Caco-2 (cell line): ENCODE measurements at regions not wholly inside any gene's neighbourhood (a gene's known extent, or its start where the extent isn't known, plus 50 kb on each side); places are given as distances from the start of the nearest gene placed in this dataset.
A peak's percentile ranks its signal among the peaks of the same experiment; 100 is the strongest.

Source experiments
- BruUV-seq: library from RNA; stranded (reverse); fragments of 400-500 nt; replicated peaks from 2 replicates; lab custom pipeline; 2021; lab: Mats Ljungman, UMichigan
- CTCF ChIA-PET: fragments of 300-600 bp; sonication (Branson Sonifier 250); formaldehyde crosslinking; loops from one replicate; lab custom pipeline; 2022; ENCODE audit warnings: antibody characterized with exemption; lab: Charles Lee
- POLR2A ChIA-PET: fragments of 300-600 bp; sonication (Branson Sonifier 250); formaldehyde crosslinking; loops from one replicate; lab custom pipeline; 2022; ENCODE audit warnings: antibody characterized with exemption; lab: Charles Lee
- DNase-seq, 2 experiments: peaks; one replicate each; pipeline versions ENCODE4 v3.0.0 to v3.0.0-alpha.2; 2020 to 2022
- H3K27me3 ChIP-seq: replicated peaks from 2 replicates; pipeline ENCODE4 v1.6.0; 2011; ENCODE audit warnings: low read length; ENCODE audit not compliant: control insufficient read depth, insufficient read depth
- H3K36me3 ChIP-seq: 2 replicates; pipeline ENCODE4 v1.5.1; 2011; ENCODE audit warnings: low read length; ENCODE audit not compliant: control insufficient read depth, insufficient read depth
- H3K4me1 ChIP-seq: fragments of 250-450 bp; sonication (Bioruptor Pico); 2 replicates; pipeline ENCODE4 v1.5.1; 2020; ENCODE audit warnings: mild to moderate bottlenecking
- H3K4me3 ChIP-seq: 2 replicates; pipeline ENCODE4 v1.5.1; 2011; ENCODE audit warnings: low read depth, mild to moderate bottlenecking, control low read depth, low read length
- H3K9me3 ChIP-seq: fragments of 250-450 bp; sonication (Bioruptor Pico); 2 replicates; pipeline ENCODE4 v1.5.1; 2020; ENCODE audit warnings: mild to moderate bottlenecking, moderate library complexity
- H3K27ac Mint-ChIP-seq: one replicate; pipeline ENCODE4 v1.8.0; 2022; ENCODE audit warnings: mixed read lengths; ENCODE audit not compliant: unreplicated experiment
- H3K27me3 Mint-ChIP-seq: one replicate; pipeline ENCODE4 v1.8.0; 2022; ENCODE audit warnings: mixed read lengths; ENCODE audit not compliant: insufficient read depth, unreplicated experiment
- H3K36me3 Mint-ChIP-seq: one replicate; pipeline ENCODE4 v1.8.0; 2022; ENCODE audit warnings: mild to moderate bottlenecking, mixed read lengths; ENCODE audit not compliant: insufficient read depth, unreplicated experiment
- H3K4me1 Mint-ChIP-seq: one replicate; pipeline ENCODE4 v1.8.0; 2022; ENCODE audit warnings: low read depth, mixed read lengths; ENCODE audit not compliant: unreplicated experiment
- H3K4me3 Mint-ChIP-seq: one replicate; pipeline ENCODE4 v1.8.0; 2022; ENCODE audit warnings: mild to moderate bottlenecking, moderate library complexity, mixed read lengths; ENCODE audit not compliant: unreplicated experiment
- H3K9me3 Mint-ChIP-seq: one replicate; pipeline ENCODE4 v1.8.0; 2022; ENCODE audit warnings: mixed read lengths; ENCODE audit not compliant: unreplicated experiment
- CTCF ChIP-seq, 2 experiments: fragments of 200-600 bp in 1 of 2; IDR thresholded peaks; 1 replicate in 1 of 2; 2 replicates in 1 of 2; pipeline versions ENCODE4 v1.5.1 to v1.8.0; 2011 to 2022; ENCODE audit warnings: antibody characterized with exemption in 1 of 2, control low read depth in 1 of 2, inconsistent platforms in 1 of 2, low read depth in 1 of 2, low read length in 1 of 2, mild to moderate bottlenecking in 1 of 2, moderate library complexity in 1 of 2; ENCODE audit not compliant: insufficient read depth in 1 of 2, severe bottlenecking in 1 of 2, unreplicated experiment in 1 of 2
- intact Hi-C: fragments of 100-400 bp; cut with micrococcal nuclease; formaldehyde crosslinking; loops from one replicate; pipeline ENCODE4 v1.10.0; 2022; ENCODE audit not compliant: unreplicated experiment

GRCh38 chr2:173815772-173816171 is 149.4 kb downstream of the SP3 start:
- no TSS peak for BruUV-seq
- H3K4me1 Mint-ChIP-seq, result no peaks in the 10 kb centered on the region
- H3K9me3 ChIP-seq, result no peaks in the 10 kb centered on the region
- H3K4me3 ChIP-seq, result no peak overlapping the region
- ChIA-PET CTCF (no interaction called here), POLR2A (no interaction called here)
- no peaks in the 10 kb centered on the region for H3K4me1 ChIP-seq
- no peaks in the 10 kb centered on the region for H3K27me3 ChIP-seq
- H3K27ac Mint-ChIP-seq, result no peak overlapping the region
- intact Hi-C loops, result no loop called here
- no peak overlapping the region for H3K4me3 Mint-ChIP-seq
- peaks cover 3% of the 10 kb centered on the region for H3K27me3 Mint-ChIP-seq
- H3K36me3 ChIP-seq, result no peaks in the 10 kb centered on the region
- no peaks in the 10 kb centered on the region for H3K36me3 Mint-ChIP-seq
- peak; percentile 25 to 38 for DNase-seq
- peaks cover 10% of the 10 kb centered on the region for H3K9me3 Mint-ChIP-seq
- TF ChIP-seq CTCF (IDR thresholded peaks at IDR 0.05; ENCODE audit: insufficient read depth in 1 of 2, low read depth in 1 of 2, low read length in 1 of 2, severe bottlenecking in 1 of 2, unreplicated experiment in 1 of 2), result peak in 1 of 2 experiments; percentile 14

- TF ChIP-seq CTCF (IDR thresholded peaks at IDR 0.05; ENCODE audit: insufficient read depth in 1 of 2, low read depth in 1 of 2, low read length in 1 of 2, severe bottlenecking in 1 of 2, unreplicated experiment in 1 of 2), result no peak
- Mint-ChIP-seq H3K36me3 (no peaks in the 10 kb centered on the region), H3K27me3 (peaks cover 12% of the 10 kb centered on the region), H3K27ac (no peak overlapping the region), H3K4me3 (no peak overlapping the region), H3K9me3 (peaks cover 10% of the 10 kb centered on the region), H3K4me1 (no peaks in the 10 kb centered on the region)
- Histone ChIP-seq H3K36me3 (no peaks in the 10 kb centered on the region), H3K4me3 (no peak overlapping the region), H3K9me3 (peaks cover 4% of the 10 kb centered on the region; the same call in 1 of the 2 replicates), H3K27me3 (no peaks in the 10 kb centered on the region), H3K4me1 (no peaks in the 10 kb centered on the region)
- no TSS peak for BruUV-seq
- no peak for DNase-seq
- ChIA-PET POLR2A (no interaction called here), CTCF (no interaction called here)
- intact Hi-C loops, result no loop called here
These were observed 147.6 kb downstream of the SP3 start for GRCh38 chr2:173817582-173817981.

DNA sequence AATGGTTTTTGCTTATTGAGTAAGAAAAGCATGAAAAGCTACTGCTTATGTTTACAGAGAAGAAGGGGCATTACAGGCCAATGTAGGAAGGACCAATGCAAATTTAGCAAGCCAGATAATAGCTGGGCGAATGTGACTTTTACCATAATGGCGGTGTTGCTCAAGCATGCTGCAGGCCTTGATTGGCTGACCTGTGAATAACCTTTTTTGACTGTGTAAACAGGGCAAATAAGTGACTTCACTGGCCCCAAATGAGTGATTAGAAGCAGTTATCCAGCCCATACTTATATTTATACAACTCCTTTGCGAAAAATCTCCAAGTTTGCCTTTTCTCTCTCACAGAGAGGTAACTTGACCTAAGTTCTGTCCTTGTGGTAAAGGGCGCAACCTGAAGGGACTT is 146.9 kb downstream of the SP3 start:
- no peaks in the 10 kb centered on the region for H3K36me3 Mint-ChIP-seq
- no peak overlapping the region for H3K4me3 Mint-ChIP-seq
- no peaks in the 10 kb centered on the region for H3K4me1 Mint-ChIP-seq
- intact Hi-C loops, result no loop called here
- H3K9me3 ChIP-seq, result peaks cover 4% of the 10 kb centered on the region; the same call in 1 of the 2 replicates
- peaks cover 12% of the 10 kb centered on the region for H3K27me3 Mint-ChIP-seq
- ChIA-PET CTCF (no interaction called here), POLR2A (no interaction called here)
- no peaks in the 10 kb centered on the region for H3K27me3 ChIP-seq
- DNase-seq, result no peak
- no peaks in the 10 kb centered on the region for H3K36me3 ChIP-seq
- TF ChIP-seq CTCF (IDR thresholded peaks at IDR 0.05; ENCODE audit: insufficient read depth in 1 of 2, low read depth in 1 of 2, low read length in 1 of 2, severe bottlenecking in 1 of 2, unreplicated experiment in 1 of 2), result no peak
- no TSS peak for BruUV-seq
- H3K9me3 Mint-ChIP-seq, result peaks cover 10% of the 10 kb centered on the region
- no peaks in the 10 kb centered on the region for H3K4me1 ChIP-seq
- H3K4me3 ChIP-seq, result no peak overlapping the region
- H3K27ac Mint-ChIP-seq, result no peak overlapping the region
